HG03520 (cell line): ENCODE measurements at regions not wholly inside any gene's neighbourhood (a gene's known extent, or its start where the extent isn't known, plus 50 kb on each side); places are given as distances from the start of the nearest gene placed in this dataset.
"Not testable (repeated sequence)": the region's sequence is repeated elsewhere in the genome, so short reads cannot be mapped to it uniquely, and the experiment has no call there.

Experiments used
- ATAC-seq: cut with Tn5 transposase; IDR thresholded peaks from one replicate; pipeline ENCODE4 v1.9.1; 2021; ENCODE audit warnings: mild to moderate bottlenecking, moderate library complexity; ENCODE audit not compliant: unreplicated experiment

DNA sequence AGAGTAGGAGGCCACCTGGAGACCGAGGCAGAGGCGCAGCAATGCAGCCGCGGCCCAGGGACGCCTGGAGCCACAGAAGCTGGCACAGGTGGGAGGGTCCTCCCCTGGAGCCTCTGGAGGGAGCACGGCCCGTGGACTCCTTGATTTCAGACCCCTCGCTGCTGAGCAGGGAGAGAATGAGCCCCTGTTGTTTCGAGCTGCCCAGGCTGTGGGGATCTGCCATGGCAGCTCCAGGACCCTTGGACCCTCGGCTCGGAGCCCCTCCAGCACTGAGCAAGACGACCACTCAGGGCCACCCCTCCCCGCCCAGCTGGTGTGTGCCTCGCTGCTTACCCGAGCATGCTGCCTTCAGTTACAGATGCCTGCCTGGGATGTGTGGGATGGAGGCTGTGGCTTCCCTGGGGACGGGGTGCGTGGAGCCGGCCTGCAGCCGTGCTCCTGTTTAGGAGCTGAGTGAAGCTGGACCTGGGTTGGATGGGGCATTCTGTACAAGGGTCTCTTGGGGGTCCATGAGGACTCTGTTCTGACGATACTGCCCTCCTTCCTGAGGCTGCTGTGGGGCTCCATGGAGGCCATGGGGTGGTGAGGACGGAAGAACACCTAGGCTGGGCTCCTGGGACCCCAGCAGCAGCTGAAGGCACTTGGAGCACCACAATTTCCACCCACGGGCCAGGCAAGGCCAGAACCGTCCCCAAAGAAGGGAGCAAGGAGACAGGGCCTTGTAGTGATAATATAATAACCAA, 115.1 kb upstream of the LPCAT1 start:
- ATAC-seq, result no peak

DNA sequence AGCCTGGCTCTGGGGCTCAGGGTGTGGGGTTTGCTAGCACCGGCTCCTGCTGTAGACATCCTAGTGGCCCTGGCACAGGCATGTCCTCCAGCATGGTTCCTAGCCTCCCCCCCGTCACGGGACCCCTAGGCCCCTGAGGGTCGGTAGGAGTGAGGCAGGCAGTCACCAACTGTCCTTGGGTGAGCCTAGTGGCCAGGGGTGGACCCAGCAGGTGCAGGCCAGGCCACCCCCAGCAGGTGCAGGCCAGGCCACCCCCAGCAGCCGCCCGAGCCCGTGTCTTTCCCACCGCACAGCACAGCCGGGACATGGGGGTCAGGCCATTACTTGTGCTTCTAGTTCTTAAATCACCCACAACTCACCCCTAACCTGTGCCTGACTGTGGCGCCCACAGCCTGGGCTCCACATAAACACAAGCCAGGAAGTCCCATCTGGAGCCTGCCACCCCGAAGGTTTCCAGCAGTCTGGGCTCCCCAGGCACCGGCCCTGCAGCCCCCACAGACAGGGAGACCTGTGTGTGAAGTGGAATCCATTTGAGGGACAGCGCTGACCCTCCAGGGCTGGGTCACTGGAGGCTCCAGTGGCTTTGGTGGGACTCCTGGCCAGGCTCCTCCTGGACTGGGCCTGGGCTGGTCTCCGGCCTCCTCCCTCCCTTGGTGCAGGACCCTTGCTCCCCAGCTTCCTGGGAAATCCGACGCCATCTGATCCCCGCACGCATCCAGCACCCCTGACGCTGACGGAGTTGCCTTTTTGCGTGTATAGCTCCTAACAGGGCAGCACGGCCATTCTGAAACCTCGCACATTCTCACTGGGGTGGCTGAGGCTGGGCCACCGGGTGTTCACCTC, 114.1 kb upstream of the LPCAT1 start:
- no peak for ATAC-seq

DNA sequence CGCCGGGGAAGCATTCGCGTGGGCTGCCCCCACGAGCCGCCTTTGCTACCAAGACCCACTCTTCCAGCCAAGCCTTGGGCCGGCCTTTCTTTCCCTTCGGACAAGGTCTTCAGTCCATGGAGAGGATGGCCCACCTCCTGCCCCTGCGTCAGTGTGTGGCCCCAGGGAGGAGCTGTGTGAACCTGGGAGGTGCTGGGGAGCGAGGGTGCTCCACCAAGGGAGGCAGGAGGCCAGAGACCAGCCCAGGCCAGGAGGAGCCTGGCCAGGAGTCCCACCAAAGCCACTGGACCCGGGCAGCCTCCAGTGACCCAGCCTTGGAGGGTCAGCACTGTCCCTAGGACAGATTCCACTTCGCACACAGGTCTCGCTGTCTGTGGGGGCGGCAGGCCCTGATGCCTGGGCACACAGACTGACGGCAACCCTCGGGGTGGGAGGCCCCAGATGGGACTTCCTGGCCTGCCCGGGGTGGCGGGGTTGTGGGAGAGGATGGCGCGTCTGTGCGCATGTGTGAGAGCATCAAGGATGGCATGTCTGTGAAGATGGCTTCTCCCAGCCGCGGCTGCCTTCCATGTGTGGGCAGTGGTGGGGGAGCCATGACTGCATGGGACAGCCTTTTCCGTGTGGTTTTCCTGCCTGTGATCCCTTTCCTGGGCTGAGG, 113.3 kb upstream of the LPCAT1 start:
- ATAC-seq, result no peak

DNA sequence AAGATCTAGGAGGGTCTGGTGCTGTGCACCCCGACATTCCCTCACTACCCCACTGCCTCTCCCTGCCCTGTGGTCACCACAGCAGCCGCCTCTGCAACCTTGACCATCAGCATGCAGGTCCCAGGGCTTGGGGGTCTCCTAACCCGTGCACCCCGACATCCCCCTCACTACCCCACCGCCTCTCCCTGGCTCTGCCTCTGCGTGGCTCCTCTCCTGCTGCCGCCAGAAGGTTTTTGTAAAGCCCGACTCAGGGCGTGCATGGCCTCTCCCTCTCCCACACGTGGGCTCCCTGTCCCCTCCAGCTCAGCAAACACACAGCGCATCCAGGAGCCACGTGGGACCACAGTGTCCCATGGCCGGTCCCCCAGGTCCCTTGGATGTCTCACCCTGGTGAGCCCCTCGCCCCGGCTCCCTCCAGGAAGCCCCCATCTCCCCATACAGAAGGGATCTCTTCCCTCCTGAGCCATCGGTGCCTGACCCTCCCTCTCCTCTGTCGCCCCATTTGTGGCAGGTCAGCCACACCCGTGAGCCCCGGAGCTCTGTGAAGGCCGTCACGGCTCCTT, 112.5 kb upstream of the LPCAT1 start:
- ATAC-seq, result not testable (repeated sequence)

DNA sequence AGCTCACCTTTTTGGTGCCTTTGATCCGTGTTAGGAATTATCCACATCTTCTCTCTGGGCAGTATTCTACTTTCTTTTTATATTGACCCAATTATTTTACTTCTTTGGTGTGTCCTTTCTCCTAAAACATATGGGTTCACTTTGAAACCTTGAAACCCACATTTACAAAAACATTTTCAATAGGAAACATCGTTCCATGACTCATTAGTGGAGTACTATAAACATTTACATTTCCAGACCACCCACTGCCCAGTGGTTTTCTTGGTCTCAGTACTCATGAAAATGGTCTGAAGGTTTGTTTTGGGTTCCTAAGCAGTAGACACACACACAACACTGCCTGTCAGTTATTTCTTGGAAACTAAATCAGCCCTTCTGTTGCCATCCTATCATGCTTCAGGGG, 111.7 kb upstream of the LPCAT1 start:
- not testable (repeated sequence) for ATAC-seq

DNA sequence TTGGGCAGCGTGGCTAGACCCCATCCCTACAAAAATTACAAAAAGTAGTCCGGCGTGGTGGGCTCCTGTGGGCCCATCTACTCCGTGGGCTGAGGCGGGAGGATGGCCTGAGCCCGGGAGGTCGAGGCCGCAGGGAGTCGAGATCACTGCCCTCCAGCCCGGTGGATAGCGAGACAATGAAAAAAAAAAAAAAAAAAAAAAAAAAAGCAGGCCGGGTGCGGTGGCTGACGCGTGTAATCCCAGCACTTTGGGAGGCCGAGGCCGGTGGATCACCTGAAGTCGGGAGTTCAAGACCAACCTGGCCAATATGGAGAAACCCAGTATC, 110.5 kb upstream of the LPCAT1 start:
- ATAC-seq, result no peak

DNA sequence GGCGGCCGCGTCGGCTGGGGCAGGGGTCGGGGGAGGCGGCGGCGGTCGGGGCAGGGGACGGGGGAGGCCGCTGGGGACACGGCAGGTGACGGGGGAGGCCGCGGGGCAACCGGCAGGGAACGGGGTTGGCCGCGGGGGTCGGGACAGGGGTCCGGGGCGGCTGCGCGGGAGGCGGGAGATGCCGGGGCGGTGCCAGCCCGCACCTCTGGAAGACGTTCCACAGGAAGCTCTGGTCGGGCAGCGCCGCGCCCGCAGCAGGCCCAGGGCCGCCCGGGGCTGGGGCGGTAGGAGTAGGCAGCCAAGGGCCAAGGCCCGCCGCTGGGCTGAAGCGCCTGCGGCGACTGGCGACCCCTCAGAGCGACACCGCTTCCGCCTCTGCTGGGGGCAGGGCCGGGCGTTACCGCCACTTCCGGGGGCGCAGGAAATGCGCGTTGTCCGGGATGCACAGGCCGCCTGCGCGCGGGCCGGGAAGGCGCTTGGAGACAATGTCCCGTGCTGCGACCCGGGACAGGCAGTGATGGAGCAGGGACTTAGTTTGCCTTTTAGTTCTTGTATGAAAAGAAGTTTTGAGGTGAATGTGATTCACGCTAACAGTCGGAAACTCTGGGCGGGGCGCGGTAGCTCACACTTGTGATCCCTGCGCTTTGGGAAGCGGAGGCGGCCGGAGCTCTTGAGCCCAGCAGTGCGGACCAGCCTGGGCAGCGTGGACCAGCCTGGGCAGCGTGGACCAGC, 110.0 kb upstream of the LPCAT1 start:
- ATAC-seq, result peak; percentile 82

DNA sequence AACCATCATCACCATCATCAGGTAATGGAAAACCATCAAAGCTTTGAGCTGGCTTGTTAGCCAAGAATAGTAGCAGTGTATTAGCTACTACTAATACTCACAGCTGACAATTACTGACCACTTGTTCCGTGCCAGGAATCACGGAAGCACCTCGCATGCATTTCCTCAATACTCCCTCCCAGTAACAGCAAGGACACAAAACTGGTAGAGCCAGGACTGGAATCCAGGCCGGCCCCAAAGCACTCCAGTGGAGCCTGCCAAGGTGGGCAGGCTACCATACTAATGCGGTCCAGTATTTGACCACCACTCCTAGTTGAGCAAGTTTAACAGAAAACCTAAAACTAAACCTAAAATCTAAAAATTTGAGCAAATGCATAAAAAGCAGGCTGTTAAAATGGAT, 107.2 kb upstream of the LPCAT1 start:
- ATAC-seq, result not testable (repeated sequence)

DNA sequence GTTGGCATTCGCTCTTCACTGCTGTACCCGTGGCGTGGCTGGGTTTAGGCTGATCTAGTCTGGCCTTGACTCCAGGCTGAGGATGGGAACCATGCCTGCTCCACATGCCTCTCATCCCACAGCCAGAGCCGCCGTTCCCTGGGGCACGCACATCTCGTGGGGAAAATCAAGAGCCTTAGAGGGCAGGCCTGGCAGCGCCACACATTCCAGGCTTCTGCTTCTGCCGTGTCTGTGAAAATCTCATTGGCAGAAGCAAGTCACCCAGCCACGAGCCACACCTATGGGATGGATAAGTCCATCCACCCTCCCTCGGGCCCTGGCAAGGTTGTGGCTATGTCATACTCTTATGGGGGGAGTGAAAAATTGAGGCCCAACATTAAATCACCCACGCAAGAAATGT, 102.6 kb upstream of the LPCAT1 start:
- not testable (repeated sequence) for ATAC-seq

DNA sequence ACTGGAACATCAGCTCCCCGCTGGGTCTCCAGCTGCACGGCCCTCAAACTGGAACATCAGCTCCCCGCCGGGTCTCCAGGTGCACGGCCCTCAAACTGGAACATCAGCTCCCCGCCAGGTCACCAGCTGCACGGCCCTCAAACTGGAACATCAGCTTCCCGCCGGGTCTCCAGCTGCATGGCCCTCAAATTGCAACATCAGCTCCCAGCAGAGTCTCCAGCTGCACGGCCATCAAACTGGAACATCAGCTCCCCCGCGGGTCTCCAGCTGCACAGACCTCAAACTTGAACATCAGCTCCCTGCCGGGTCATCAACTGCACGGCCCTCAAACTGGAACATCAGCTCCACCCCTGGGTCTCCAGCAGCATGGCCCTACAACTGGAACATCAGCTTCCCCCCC, 95.8 kb upstream of the LPCAT1 start:
- not testable (repeated sequence) for ATAC-seq

DNA sequence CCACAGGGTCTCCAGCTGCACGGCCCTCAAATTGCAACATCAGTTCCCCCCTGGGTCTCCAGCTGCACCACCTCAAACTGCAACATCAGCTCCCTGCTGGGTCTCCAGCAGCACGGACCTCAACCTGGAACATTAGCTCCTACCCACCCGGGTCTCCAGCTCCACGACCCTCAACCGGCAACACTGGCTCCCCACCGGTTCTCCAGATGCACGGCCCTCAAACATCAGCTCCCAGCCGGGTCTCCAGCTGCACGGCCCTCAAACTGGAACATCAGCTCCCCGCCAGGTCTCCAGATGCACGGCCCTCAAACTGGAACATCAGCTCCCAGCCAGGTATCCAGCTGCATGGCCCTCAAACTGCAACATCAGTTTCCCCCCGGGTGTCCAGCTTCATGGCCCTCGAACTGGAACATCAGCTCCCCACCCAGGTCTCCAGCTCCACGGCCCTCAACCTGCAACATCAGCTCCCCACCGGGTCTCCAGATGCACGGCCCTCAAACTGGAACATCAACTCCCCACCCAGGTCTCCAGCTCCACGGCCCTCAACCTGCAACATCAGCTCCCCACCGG, 94.6 kb upstream of the LPCAT1 start:
- not testable (repeated sequence) for ATAC-seq

DNA sequence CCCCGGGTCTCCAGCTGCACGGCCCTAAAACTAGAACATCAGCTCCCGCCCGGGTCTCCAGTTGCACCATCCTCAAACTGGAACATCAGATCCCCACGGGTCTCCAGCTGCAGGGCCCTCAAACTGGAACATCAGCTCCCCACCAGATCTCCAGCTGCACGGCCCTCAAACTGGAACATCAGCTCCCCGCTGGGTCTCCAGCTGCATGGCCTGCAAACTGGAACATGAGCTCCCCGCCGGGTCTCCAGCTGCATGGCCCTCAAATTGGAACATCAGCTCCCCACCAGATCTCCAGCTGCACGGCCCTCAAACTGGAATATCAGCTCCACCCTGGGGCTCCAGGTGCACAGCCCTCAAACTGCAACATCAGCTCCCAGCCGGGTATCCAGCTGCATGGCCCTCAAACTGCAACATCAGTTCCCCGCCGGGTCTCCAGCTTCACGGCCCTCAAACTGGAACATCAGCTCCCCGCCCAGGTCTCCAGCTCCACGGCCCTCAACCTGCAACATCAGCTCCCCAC, 93.5 kb upstream of the LPCAT1 start:
- not testable (repeated sequence) for ATAC-seq

DNA sequence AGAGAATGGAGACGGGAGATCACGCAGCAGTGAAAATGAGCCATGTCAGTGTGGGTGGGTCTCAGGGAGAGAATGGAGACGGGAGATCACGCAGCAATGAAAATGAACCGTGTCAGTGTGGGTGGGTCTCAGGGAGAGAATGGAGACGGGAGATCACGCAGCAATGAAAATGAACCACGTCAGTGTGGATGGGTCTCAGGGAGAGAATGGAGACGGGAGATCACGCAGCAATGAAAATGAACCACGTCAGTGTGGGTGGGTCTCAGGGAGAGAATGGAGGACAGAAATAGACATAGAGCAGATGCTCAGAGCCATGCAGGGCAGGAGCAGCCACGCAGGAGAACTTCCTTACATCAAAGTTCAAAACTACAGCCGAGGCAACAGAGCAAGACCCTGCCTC, 89.8 kb upstream of the LPCAT1 start:
- not testable (repeated sequence) for ATAC-seq

DNA sequence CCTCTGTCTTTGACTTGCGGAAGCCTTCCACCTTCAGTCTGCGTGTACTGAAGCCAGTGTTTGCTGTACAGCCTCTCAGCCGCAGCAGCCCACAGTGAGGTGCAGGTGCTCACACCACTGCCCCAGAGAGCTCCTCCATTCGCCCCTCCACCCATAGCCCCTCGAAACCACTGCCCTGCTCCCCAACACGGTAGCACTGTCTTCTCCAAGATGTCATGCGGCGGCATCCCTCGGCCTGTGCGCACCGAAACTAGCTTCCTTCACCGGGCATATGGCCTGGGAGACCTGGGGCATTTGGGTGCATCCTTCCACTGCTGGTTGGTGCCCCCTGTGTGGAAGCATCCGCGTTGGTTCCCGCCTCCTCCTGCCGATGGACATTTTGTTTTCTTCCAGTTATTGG, 86.8 kb upstream of the LPCAT1 start:
- not testable (repeated sequence) for ATAC-seq

DNA sequence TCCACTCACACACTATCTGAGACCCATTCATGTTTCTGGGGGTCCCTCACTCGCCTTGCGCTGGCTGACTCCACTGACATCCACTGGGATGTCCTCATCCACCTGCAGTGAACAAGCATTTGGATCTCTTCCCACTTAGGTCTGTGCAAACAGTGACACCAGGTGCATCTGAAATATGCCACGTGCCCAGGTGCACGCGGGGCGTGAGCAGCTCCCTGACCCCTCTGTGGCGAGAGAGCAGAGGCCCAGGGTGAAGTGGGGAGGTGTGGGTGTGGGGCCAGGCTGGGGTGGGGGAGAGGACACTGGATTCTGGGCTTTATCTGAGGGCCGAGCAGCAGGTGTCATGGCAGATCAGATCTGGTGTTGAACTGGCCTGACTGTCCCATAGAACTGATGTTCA, 85.4 kb upstream of the LPCAT1 start:
- ATAC-seq, result not testable (repeated sequence)

DNA sequence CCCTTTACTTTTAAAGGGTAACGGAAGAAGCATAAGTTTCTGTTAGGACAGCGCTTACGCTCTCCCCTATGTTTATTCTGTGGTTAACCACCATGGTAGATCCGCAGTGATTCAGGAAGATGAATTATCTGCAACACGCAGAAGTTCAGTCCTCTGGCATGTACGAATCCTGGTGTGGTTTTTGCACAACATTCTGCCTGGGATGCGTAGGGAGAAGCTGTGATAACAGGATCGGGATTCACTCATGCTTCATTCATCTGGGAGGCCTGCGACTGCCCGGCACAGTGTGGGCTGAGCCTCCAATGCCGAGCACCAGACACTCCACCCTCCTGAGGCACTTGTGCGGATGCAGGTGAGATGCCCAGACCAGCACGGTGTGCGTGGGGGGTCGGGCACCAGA, 84.6 kb upstream of the LPCAT1 start:
- not testable (repeated sequence) for ATAC-seq

DNA sequence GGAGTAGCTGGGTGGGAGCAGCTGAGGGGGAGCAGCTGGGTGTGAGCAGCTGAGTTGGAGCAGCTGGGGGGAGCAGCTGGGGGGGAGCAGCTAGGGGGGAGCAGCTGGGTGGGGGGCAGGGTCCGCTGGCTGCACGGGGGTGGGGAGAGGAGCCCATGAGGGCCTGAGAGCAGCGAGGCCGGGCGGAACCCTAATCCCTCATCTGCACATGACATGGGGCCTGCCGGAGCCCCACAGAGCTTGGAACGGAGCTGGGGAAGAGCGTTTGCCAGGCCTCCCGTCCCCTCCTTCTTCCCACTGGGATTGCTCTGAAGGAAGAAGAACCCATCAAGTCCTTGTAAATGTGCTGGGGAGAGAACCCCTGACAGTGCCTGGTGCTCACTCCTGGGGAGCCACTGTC, 83.2 kb upstream of the LPCAT1 start:
- not testable (repeated sequence) for ATAC-seq

DNA sequence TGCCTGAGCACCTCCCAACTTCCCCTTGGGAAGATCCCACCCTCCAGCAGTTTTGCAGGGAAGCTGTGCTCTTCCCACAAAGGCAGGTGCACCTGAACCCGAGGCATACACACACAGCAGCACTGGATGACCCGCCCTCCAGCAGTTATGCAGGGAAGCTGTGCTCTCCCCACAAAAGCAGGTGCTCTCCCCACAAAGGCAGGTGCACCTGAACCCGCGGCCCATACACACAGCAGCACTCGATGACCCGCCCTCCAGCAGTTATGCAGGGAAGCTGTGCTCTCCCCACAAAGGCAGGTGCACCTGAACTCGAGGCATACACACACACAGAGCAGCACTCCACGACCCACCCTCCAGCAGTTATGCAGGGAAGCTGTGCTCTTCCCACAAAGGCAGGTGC, 80.2 kb upstream of the LPCAT1 start:
- ATAC-seq, result not testable (repeated sequence)

DNA sequence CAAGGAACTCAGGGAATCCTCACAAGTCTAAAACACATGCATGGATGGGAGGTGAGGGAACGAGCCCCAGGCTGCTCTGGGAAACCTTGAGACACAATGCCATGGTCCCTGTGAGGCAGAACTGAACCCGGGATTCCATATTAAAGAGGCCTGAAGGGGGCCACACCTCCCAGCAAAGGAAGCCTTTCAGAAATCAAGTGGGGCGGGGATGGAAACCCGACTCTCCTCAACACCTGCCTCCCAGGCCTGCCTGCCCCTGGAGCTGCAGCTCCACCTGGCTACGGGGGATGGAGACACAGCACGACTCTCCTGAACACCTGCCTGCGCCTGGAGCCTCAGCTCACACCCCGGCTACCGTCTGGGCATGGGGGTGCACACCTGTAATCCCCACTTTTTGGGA, 77.8 kb upstream of the LPCAT1 start:
- ATAC-seq, result not testable (repeated sequence)
